ENCODE measurements at regions not wholly inside any gene's neighbourhood (a gene's known extent, or its start where the extent isn't known, plus 50 kb on each side); places are given as distances from the start of the nearest gene placed in this dataset.
"Not testable (repeated sequence)": the region's sequence is repeated elsewhere in the genome, so short reads cannot be mapped to it uniquely, and the experiment has no call there.

DNA sequence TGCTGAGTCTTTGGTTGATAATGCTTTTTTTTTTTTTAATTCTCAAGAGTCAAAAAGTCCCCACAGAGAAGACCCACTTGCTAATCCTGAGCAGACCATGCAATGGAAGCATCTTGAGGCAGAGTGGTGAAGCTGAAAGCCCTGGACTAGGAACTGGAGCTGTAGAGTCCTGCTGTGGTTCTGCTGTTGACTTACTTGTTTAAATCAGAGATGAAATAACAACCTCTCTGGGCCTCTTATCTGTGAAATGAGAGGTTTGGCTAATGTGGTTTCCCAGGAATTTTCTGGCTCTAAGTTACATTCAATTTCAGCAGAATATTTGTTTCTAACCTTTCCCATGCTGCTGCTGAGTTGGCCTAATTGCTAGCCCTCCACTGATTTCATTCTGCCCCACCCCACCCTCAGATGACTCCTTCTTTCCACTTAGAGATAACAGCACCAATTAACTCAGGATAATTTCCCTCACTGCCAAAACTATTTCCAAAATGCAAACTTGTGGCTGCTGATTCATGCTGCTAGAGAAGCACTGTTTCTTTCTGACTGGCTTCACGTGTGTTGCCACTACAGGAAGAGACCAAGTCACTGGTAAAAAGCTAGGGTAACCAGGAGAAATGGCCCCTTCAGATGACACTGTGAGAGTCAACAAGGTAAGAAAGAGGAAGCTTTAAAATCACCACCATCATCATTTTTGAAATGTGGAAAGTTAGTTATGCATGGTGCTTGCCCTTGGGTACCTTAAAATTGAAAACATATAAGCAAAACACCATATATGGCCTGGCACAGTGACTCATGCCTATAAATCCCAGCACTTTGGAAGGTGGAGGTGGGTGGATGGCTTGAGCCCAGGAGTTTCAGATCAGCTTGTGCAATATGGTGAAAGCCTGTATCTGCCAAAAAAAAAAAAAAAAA, 326.4 kb downstream of the DCHS2 start:
- no peak for DNase-seq (ENCODE audit: low read depth, low spot score)

DNA sequence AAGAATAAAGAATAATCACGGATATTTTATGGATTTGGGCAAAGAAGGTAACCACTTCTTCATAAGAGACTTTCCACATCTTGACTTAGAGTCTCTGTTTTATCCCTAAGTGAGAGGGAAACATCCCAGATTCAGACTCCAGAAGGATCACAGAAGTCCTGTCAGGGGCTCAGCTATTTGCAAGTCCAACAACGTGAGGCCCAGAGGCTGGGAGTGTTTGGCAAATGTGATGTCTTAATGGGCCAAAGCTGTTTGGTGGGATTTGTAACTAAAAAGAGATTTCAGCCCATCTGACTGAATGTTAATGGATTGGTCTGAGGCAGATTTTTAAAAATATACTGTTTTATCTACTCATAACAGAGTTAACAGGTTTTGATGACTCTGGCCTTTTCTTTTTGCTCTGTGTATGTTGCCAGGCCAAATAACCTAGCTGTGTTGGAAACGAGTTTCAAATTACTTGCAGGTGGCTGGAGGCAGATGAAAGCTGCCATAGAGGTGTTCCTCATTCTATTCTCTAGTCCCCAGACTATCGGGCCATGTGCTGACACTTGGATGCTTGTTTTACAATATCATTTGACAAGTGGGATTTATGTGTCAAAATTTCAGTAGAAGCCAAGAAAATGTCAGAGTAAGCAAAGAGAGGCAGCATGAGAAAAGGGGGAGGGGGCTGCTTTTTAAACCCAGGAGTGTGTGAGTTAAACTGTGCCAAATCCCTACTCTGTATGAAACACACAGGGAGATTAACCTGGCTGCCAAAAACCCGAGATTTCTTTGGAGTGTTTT, 330.9 kb downstream of the DCHS2 start:
- no peak for DNase-seq (ENCODE audit: low read depth, low spot score)

DNA sequence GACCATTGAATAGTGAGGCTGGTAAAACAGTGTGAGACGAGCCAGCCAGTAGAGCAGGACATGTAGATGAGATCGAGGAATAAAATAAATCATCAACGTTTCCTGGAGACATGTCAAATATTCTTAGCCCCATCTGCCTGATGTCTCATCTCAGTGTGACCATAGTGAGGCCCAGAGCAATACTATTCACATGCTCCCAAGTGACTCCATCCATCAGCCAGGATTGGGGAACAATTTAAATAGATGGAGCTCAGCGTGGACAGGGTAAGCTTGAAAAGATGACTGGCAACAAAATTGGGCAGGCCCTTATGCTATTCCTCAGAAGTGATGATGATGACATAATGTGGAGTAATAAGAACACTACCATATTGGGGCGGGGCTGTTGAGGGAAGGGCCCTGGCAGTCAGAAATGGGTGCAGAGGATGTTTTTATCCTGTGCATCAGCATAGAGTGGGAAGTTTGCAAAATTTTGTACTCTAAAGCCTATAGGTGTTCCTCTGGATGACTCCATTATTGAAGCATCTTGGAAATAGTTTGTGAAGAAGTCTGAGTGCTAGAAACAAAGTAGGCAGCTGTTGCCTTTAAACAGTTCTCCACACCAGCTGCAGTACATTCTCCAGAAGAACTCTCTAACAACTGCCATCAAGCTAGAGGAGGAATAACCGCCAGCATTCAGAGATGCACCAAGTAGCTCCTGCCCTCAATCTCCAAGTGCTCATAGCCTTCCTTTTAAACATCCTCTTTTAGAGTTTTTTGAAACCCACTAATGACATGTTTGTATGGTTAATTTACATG, 333.0 kb downstream of the DCHS2 start:
- DNase-seq (ENCODE audit: low read depth, low spot score): no peak

DNA sequence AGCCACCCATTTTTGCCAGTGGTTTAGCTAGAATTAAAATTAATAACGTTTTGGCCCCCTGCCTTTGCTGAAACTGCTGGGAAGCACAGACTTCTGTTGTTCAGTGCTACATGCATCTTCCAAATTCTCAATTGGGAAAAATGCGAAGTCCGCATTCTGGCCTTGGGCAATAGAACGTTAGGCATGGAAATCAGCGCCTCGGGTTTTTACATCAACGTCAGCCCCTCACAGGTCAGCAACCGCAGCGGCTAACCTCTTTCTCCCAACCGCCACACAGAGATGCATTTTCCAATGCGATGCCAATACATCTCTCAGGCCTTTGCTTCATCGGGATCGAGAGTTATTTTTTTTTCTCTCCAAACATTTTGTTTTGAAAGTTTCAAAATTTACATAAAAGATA, 339.1 kb downstream of the DCHS2 start:
- DNase-seq (ENCODE audit: low read depth, low spot score): no peak

DNA sequence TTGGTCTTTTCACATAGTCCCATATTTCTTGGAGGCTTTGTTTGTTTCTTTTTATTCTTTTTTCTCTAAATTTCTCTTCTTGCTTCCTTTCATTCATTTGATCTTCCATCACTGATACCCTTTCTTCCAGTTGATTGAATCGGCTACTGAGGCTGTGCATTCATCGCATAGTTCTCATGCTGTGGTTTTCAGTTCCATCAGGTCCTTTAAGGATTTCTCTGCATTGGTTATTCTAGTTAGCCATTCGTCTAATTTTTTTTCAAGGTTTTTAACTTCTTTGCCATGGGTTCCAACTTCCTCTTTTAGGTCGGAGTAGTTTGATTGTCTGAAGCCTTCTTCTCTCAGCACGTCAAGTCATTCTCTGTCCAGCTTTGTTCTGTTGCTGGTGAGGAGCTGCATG, 342.4 kb downstream of the DCHS2 start:
- DNase-seq (ENCODE audit: low read depth, low spot score): not testable (repeated sequence)

DNA sequence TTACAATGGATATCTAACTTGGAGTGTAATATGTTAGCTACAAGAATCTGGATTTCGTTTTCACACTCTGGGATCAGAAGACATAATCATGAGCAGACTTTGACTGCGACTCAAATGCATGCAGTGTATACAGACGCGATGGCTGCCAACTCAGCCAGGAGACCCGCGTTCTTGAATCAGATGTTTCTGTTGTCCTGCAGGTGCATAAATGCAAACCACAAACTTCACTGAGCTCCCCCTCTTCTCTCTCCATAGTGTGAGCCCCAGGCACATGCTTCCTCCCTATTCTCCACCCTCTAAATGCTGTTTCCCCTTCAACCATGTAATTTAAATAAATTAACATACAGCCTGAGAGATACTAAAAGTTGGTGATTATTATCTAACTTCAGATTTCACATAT, 347.9 kb downstream of the DCHS2 start:
- no peak for DNase-seq (ENCODE audit: low read depth, low spot score)

DNA sequence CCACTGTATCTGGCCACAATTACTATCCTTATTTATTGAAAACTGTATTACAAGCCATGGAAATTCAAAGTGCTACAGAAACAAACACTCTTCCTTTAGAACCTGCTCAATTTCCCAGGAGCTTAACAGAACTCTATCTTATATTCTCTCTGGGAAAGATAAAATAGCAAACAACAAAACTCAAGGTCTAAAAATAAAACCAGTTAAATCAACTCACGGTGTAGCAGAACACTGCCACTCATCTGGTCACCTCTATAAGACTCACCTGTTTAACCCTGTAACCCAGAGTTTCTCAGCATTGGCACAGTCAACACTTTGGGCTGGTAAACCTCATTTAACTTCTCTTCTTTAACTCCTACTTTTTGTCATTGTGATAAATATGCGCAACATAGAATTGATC, 348.9 kb downstream of the DCHS2 start:
- DNase-seq (ENCODE audit: low read depth, low spot score): no peak

DNA sequence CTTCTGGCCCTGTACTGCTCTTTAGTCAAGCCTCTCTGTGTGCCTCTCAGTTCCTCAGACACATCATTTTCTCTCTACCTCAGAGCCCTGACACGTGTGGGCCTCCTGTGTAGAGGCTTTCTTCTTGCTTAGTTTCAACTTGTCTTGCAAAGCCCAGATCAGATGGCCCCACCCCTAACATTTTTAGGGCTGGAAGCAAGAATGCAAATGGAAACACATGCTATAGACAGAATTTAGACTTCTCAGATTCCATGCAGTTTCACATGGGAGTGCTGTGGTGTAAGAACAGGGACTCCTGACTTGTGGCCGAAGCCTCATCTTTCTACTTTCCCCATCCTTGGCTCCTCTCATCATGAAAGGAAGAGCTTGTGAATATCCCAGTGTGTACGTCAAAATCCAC, 350.7 kb downstream of the DCHS2 start:
- no peak for DNase-seq (ENCODE audit: low read depth, low spot score)

DNA sequence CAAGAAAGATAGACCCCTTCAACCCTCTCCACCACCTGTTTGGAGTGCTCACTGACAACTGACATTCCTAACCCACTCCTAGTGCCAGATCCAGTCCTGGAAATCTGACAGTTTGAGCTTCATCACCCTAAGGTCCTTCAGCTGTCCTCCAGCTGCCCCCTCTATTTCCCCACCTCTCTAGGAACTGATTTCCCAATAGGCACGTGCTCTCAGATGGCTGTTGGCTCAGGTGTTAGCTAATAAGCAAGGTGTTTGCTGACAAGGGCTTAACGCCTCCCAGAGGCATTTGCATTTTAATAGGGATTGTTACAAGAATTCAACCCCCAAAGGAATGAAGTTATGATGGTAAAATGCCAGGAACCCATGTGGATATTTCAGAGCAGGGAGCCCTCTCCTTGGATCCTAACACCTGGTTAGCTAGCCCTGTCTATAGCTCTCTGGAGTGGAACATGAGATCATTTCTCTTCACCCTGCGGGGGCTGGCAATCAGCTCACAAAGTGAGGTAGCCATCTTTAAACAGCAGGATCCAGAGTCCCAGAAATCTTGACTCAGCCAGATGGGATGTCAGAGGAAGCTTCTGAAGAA, 348.5 kb upstream of the SFRP2 start:
- DNase-seq (ENCODE audit: low read depth, low spot score): no peak

DNA sequence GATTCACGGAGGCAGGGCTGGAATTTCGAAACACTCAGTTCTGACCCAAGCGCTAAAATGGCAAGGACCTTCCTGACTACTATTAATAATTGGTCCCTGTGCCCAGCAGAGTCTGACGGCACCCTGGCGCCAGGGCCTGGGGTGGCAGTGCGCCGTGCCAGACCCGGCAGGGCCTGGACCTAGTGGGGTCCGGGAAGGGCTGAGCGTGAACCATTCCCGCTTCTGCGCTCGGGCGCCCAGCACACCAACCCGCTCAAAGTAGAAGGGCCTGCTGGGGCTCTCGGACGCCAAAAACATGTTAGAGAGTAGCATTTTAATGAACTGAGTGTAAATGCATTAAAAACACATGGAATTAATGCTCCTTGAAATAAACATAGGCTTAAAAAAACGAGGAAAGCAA, 346.7 kb upstream of the SFRP2 start:
- no peak for DNase-seq (ENCODE audit: low read depth, low spot score)

DNA sequence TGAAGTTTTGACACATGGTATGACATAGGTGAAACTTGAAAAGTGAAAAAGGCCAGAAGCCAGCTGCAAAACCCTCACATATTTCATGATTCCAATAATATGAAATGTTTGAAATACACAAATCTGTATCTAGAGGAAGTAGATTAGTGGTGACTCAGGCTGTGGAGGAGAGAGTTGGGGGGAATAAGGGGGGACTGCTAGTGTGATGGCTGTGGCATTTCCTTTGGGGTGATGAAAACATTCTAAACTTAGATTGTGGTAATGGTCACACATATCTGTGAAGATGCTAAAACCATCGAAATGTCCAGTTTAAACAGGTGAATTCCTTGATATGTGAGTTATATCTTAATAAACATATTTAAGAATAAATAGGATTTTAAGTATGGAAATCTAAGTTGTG, 343.5 kb upstream of the SFRP2 start:
- no peak for DNase-seq (ENCODE audit: low read depth, low spot score)

DNA sequence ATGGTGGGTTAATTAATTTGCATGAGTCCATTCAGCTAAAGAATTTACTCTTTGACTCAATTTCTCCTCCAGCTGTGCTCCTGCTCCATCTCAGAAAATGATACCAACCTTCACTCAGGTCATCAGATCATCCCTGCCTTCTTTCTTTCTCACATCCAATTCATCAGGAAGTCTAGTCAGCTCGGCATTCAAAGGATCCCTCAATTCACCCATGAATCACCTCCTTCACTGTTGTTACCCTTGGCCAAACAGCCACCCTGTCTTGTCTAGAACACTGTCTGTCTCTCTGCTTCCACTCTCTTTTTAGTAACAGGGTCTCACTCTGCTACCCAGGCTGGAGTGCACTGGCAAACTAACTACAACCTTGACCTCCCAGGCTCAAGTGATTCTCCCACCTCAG, 337.4 kb upstream of the SFRP2 start:
- DNase-seq (ENCODE audit: low read depth, low spot score): no peak

DNA sequence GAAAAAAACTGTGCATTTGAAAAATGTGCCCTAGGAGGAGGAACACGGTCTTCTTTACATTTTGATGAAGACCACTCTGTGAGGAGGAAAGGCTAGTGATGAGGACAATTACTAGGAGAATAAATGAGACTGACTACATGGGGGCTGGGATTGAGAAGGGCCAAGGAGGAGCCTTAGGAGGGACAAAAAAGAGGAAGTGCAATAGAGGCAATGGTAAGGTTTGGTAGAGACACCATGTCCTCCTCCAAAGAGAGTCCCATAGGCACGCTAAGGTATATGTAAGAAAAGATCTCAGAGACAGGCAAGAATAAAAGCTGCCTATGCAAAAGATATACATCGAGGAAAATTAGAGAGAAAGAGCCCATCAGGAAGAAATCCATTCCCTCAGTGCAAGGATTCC, 336.5 kb upstream of the SFRP2 start:
- DNase-seq (ENCODE audit: low read depth, low spot score): no peak

DNA sequence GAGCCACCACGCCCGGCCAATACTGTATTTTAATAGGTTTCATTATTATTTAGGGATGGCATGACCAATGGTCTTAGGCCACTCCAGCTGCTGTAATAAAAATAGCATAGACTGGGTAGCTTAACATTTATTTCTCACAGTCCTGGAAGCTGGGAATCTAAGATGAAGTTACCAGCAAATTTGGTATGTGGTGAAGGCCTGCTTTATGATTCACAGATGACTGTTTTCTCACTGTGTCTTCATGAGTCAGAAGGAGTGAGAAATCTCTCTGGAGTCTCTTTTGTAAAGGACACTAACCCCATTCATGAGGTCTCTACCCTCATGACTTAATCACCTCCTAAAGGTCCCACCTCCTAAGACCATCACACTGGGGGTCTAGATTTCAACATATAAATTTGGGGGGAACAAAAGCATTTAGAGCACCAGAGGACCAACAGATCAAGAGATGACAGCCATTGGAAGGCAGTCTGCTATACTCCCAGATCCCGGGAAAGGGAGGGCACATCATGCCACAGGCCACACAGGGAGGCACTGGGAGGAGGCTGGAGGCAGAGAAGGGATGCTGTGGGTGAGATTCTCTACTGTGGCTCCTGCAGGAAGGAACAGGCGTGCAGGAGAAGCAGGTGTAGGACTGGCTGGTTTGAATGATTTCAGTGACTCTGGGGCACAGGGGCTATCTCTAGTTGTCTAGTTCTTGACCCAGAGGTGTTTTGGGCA, 335.8 kb upstream of the SFRP2 start:
- DNase-seq (ENCODE audit: low read depth, low spot score): no peak

DNA sequence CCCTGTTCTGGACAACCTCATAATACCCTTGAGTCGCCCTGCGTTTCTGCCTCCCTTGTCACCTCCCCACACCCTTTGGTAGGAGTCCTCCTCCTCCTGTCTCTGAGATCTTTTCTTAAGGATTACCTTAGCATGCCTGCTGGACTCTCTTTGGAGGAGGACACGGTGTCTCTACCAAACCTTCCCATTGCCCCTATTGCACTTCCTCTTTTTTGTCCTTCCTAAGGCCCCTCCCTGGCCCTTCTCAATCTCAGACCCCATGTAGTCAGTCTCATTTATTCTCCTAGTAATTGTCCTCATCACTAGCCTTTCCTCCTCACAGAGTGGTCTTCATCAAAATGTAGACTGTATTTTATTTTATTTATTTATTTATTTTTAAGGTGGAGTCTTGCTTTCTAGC, 335.0 kb upstream of the SFRP2 start:
- no peak for DNase-seq (ENCODE audit: low read depth, low spot score)

DNA sequence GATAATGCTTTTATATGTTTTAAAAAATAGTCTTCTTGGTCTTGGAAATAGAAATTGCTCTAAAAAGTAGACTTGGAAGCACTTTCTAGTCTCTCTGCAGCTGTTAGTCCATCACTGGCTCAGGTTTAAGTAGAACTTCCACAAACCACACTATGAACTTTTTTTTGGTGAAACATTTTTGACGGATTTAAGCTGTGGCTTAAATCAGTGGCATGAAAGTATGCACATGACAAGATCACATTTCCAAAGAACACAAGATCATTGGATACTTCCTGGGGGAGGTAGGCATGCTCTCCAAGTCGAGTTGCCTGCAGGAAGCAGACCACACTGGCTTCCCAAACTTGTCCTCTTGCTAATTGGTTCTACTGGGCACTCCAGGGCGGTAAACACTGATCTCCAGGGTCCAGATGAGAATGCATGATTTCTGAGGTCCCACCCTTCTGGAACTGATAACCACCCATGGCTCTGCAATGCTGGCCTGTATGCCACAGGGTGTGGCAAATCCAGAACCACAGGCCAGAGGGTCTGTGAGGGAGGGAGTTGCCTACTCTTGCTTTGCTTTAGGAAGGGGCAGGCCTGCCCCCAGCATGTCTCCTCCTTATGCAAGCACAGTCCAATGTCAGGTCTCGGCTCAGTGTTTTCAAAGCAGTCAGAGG, 331.9 kb upstream of the SFRP2 start:
- DNase-seq (ENCODE audit: low read depth, low spot score): no peak

DNA sequence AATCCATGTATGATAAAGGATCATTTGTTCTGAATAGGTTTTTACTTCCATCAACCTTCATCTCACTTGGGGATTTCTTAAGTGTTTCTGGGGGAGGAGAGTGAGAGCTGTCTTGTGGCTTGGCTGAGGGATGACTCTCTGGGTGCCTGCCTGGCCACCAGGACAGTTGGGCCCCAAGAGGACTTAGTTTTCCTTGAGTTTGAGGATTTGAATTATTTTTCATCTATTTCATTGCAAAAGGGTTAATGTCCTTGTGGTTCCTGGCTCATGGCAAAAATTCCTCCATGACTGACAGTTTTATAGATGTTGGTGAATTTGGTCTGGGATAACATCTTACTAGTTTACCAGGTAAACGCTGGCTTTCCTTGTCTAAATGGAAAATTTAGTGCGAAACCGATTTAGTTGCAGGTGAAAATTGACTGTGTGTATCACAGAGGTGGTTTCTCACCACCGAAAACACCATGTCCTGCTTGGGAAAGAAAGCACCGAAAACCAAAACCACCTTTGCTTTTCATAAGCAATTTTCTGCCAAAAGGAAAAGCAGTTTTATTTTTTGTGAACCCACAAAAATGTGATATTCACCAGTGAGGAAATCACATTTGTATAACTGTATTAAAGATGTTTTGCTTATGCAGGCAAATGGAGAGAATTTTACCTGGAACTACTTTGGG, 331.3 kb upstream of the SFRP2 start:
- no peak for DNase-seq (ENCODE audit: low read depth, low spot score)

DNA sequence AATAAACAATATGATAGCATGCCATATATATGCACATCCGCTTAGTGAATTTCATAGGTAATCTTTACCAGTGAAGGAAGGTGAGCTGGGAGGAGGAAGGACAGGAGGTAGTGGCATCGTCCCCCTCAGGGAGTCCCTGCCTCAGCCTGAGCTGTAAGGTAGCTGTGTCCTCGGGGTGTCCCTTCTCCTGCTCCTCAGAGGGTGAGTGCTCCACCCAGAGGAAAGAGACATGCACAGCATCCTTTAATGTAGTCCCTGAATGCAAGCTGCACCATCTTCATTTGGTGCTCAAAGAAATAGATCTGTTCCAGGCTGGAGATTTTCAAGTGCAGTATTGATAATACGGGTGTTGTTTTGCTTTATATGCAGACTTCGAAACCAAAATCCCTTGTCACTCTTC, 330.4 kb upstream of the SFRP2 start:
- DNase-seq (ENCODE audit: low read depth, low spot score): no peak

DNA sequence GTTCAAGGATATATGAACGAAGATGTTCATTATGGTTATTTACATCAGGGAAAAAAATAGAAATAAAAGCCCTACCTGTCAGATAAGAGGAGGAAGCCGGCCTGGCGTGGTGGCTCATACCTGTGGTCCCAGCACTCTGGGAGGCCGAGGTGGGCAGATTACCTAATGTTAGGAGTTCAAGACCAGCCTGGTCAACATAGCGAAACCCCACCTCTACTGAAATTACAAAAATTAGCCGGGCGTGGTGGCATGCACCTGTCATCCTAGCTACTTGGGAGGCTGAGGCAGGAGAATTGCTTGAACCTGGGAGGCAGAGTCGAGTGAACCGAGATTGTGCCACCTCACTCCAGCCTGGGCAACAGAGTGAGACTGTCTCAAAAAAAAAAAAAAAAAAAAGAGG, 328.8 kb upstream of the SFRP2 start:
- not testable (repeated sequence) for DNase-seq (ENCODE audit: low read depth, low spot score)

DNA sequence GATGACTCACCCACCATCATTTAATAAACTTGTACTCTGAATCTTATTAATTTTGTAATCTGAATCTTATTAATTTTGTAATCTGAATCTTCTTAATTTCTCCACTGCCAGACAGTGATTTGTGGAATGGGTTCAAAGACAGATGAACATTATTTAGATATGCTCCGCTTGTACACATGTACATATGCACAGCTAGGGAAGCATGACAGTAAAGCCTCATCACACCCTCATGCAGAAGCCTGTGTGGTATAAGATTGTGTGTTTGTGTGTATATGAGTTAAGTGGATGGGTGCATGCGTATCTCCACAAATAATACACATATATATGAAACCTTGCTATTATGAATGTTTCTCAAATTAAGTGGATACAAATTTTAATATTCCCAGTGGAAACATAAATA, 318.5 kb upstream of the SFRP2 start:
- DNase-seq (ENCODE audit: low read depth, low spot score): no peak
